GM19035 (cell line): ENCODE measurements at regions not wholly inside any gene's neighbourhood (a gene's known extent, or its start where the extent isn't known, plus 50 kb on each side); places are given as distances from the start of the nearest gene placed in this dataset.
A peak's percentile ranks its signal among the peaks of the same experiment; 100 is the strongest.

Experiments
- ATAC-seq: cut with Tn5 transposase; IDR thresholded peaks from one replicate; pipeline ENCODE4 v1.9.1; 2021; ENCODE audit not compliant: unreplicated experiment

DNA sequence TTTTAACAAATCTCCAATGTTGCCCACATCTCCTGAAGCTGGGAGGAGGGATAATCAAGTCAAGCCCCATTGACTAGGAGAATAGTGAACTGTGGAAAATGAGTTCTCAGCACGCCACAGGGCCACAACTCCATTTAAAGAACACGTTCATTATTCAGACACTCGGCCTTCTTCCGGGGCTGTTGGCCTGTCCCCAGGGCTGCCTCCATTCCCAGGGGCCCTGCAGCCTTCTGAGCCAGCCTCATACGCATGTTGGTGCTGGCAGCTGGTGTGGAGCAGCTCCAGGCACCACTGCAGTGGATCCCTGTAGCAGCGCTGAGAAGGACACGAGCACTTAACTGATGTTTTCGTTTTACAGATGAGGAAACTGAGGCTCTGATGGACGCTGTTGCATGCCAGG lies 87.5 kb upstream of the RCN1 start:
- no peak for ATAC-seq

DNA sequence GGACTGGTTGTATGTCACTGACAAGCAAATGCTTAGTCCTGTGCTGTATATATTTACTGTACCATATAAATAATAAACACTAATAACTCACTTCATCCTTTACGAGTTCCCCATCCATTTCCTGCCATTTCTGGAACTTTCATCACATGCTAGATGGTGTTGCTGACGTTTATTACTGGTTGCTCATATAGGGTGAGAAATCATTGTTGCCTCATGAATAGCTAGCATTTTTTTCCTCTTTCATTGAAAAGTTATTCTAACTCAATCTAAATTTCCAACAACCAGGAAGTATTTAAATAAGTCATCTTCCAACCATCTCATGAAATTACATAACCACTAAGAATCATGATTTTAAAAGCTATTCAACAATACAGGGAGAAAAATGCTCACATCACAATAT lies 88.6 kb upstream of the RCN1 start:
- no peak for ATAC-seq

DNA sequence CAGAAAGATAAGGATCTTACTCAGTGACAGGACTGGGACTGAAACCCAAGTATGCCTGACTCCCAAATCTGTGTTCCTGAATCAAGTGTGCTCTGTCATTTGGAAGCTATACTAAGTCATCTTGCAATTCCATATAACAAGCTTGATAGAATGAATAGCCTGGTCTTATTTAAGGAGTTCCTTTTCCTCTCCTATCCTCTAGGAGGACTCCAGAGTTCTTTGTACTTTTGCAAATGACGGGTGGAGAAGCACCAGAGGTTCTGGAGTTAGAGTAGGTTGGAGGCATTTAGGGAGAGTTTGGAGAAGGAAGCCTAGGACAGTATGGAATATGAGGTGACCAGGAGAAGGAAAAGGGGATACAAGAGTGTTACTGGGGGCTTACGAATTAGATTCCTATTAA lies 92.9 kb upstream of the RCN1 start:
- no peak for ATAC-seq

DNA sequence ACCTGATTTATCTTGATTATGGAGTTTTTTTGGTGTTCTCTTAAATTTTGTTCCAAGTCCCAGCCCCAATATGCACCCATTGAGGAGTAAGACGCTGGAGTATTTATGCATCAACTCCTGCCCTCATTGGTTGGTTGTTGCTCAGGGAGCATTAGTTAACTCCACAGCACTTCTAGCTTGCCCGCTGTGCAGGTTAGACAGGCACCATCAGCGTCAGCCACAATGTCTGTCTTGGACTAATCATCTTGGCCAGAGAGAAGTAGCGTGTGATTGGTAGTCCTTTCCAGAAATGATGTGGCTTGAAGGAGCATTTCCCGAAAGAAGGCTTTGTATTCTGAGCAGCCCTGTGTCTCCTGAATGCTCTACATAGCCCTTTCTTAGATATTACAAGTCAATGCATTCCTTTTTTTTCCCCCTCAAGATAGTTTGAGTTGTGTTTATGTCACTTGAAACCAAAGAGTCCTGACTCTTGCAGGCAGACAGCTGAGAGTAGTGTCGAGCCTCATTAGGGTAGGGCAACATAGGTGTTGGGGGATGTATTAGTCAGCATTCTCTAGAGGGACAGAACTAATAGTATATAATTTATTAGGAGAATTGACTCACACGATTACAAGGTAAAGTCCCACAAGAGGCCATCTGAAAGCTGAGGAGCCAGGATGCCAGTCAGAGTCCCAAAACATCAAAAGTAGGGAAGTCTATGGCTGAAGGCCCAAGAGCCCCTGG lies 94.6 kb upstream of the RCN1 start:
- peak; percentile 20 for ATAC-seq

DNA sequence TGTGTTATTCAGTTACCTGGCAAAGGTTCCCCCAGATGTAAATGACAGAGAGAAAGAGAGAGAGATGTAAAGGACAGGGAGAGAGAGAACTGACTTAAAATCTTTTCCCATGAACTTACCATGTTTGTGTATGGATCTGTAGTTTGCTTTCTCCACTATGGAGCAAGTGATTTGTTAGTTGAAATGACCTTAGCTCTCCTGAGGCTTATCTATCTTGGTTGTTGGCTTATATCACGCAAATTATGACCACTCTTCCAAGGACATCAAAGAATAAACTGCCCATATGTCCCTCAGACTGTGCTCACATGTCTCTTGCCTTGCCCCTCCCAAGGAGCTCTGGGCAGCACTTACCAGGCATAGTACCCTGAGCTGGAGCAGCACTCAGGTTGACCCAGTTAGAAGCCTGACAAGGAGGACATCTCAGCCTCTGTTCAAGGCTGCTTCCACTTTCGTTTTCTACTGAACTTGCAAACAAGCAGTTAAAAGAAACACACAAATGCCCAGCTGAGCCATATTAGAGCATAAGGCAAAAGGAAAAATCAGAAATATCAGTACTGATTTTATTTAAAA lies 95.3 kb upstream of the RCN1 start:
- ATAC-seq, result peak; percentile 93

DNA sequence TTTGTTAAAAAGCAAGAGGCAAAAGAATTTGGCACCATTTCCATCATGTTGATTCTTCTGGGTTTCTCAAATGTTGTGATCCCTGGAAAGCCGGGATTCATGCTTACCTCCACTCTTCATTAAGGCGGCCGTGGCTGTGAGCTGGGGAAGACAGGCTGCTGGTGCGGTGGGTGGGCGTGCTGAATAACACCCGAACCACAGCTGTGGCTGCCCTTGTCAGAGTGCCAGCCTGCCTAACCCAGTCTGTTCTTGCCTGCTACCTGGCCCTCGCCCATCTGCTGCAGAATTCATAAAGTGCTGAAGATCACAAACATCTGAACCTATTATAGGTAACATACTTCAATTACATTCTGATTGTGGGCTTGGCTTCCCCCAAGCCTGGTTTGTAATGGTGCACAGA lies 95.8 kb upstream of the RCN1 start:
- ATAC-seq, result peak; percentile 4

DNA sequence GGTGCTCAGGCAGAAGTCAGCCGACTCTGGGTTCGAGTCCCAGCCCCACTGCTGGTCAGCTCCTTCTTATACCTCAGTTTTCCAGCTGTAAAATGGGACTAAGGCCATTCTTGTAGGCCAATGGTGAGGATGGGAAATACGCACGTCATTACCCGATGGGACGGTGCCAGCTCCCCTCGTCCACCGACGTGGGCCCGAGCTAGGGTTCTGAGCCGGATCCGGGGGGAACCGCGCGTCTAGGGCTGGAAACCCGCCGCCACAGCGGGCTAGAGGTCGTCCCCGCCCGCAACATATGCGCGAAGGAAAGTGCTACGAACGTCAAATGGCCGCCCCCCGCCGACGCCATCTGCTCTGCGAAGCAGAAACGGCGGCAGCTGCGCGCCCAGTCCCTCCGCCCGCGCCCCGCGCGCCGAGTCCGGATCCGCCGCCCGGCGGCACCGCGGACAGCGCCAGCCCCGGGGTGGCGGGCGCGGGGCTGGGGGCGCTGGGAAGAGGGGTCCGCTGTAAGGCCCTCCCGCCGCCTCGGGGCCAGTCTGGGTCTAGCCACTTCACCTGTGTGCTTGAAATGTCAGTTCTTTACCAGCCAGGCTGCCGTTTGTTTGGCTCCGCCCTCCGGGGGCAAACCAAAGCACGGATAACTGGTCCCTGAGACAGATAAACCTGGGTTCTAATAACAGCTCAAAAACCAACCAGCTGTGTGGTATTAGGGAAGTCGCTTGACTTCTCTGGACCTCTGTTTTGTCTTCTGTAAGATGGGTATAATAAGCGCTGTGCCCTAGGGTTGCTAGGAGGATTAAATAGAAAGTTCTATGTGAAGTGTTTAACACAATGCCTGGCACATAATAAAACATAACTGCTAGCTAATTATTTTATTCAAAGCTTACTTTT lies 103.5 kb upstream of the RCN1 start:
- no peak for ATAC-seq

DNA sequence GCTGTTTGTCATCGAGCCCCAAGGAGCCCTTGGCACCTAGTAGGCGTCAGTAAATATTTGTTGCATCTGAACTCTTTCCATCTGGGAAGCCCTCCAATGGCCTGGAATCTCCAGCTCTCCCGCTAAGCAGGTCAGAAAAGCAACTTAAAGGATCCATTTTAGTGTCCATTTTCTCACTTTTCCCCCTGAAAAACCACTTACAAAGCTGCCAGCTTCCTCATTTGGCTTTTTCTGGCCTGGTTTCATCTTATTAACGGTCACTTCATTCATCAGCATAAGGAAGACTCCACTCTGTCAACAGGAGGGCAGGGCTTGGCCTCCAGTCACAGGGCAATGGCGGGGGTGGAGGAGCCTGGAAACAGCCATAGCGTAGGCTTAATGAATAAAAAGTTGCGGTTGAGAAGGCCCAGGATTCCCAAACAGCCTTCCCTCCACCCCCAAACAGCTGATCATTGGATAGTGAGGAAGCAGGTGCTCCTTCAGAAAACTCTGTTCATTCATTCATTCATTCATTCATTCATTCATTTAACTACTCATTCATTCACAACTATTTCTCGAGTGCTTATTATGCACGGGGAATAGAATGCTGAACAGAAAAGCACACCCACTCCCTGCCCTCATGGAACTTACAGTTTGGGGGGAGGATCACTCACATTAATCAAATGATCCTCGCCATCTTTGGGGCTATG lies 104.5 kb upstream of the RCN1 start:
- ATAC-seq, result no peak

DNA sequence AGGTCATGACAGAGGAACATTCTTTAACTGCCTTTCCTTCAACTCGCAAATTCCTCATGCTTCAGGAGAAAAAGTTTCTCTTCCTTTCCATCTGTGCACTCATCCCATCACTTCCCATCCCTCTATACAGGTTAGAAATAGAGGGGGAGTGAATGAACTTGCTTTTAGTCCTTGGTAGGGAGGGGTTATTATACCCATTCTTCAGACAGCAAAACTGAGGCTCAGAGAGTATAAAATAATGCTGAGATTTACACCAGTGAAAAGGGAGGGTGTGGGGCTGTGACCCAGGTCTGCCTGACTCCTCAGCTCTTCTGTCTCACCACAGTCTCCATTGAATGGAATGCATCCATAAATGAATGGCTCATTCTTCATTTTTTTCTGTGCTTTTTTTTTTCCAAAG lies 109.4 kb upstream of the RCN1 start:
- no peak for ATAC-seq

DNA sequence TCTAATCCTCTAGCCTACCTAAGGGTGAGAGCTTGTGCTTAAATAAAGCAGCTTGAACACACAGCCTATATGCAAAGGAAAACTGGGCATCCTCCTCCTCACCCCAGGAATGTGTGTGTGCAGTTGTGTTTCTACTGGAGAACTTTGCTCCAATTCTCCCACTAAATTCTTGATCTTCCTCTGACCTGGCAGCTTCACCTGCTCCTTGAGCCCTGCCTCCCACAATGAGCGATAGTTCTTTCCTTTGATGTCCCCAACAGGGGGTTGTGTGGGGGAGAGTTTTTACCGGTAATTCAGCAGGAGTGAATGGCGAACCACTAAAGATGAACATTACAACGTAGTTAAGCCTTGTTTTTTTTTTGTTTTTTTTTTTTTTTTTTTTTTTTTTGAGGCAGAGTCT lies 113.5 kb upstream of the RCN1 start:
- no peak for ATAC-seq

DNA sequence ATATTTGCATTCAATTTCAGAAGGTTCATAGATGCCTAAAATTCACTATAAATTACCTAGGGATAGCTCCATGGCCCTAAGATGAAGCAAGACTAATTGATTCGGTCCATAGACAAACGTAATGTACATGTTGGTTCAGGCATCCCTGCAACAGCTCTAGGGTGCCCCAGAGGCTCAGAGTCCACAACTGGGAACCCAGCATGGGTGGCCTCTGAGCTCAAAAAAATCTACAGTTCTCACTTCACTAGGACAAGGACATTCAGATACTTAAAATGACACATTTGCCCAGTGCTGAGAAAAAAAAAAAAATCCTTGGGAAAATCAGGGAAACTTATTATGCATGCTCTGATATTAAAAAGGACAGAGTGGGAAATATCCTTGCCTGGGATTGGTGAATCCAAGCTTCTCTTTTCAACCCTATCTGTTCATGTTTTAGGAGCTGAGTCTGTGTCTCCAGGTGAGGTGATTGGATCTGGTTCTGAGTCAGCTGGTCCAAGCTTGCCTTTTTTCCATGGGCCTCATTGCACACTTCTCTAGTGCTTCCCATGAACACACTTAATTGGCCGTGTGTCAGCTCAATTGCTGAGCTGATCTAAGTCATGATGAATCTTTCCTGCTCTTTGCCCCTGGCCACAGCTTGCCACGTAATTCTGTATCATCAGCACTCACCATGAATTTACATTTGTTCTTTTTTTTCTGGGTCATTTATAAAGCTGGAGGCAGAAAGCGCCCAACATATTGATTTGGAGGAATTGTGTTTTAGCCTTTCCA lies 116.3 kb upstream of the RCN1 start:
- ATAC-seq, result no peak

DNA sequence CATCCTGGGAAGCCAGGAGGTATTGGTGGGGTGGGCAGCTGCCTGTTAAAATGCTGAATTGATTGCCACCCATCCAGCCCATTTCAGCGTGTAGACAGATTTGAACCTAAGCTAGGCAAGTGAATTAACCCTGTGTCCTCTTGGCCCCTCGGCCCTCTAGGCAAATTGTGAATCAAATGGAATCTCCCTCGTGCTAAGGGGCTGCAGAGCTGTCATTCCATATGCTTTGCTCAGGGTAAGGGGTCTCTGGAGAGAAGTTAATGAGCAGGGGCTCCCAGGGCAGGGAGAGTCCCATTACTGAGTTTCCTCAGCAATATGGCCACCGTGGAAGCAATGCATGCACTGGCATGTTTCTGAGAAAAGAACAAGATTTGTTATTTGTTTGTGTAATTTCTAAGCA lies 117.7 kb upstream of the RCN1 start:
- no peak for ATAC-seq

DNA sequence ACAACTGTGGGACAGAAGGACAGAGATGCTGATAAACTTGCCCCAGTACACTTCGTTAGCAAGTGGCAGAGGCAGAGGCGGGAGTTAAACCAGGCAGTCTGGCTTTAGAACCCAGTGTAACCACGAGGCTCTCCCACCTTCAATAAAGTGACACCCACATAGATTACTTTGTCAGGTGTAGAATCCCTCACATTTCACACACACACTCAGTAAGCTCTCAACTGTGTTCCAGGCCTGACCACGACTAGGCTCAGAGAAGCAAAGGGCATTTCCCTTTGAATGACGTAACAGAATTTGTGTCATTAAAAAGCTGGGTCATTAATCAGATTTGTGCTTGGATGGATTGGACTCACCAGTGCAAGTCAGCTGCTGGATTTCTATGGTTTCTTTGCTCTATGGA lies 118.3 kb upstream of the RCN1 start:
- no peak for ATAC-seq

DNA sequence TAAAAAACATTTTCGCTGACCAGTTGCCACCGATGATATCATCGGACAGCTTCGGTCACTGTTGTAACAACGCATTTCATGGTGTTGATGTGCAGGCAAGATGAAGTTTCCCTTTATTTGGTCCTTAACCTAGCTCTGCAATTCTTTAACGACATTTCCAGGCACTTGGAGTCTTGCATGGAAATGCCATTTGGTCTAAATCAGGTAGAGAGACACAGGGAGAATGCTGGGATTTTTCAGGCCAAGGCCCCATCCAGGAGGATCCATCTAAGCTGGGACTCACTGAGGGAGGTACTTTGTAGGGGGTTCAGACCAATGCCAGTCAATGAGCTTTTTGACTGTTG lies 121.5 kb upstream of the RCN1 start:
- no peak for ATAC-seq

DNA sequence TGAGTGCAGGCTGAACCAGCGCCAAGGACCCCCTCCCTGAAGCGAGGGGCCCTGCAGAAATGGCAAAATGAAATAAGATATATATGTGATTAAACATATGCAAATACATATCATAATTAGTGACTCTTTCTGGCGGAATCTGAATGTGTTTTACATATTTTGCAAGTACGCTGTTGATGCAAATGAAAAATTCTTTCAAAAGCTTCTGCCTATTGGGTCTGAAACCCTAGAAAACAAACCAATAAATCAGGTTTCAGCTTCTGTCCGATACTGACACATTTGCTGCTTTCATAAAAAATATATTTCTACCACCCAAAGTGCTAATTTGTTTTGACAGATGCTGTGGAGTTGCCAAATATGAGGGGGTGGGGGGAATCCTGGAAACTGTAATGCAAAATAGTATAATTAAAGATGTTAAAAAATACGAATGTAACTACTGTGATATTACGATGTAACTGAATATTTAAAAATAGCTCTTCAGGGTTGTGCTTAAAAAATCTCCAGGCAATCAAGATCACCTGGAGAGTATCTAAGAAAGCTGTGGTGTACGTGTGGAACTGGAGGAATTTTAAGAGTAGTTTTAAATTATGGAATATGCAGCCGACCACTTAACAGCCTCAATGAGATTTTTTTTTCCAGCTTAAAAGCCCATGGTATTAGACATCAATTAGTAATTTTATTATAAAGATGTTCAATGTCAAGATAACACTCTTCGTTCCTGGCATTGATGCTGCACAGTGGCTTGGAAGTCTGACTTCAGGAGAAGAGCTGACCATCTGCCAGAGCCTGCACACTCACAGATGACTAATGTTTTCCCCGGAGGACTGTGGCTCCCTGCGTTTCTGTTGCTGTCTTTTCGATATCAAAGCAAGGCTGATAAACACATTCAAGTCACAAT lies 122.2 kb upstream of the RCN1 start:
- ATAC-seq, result no peak

DNA sequence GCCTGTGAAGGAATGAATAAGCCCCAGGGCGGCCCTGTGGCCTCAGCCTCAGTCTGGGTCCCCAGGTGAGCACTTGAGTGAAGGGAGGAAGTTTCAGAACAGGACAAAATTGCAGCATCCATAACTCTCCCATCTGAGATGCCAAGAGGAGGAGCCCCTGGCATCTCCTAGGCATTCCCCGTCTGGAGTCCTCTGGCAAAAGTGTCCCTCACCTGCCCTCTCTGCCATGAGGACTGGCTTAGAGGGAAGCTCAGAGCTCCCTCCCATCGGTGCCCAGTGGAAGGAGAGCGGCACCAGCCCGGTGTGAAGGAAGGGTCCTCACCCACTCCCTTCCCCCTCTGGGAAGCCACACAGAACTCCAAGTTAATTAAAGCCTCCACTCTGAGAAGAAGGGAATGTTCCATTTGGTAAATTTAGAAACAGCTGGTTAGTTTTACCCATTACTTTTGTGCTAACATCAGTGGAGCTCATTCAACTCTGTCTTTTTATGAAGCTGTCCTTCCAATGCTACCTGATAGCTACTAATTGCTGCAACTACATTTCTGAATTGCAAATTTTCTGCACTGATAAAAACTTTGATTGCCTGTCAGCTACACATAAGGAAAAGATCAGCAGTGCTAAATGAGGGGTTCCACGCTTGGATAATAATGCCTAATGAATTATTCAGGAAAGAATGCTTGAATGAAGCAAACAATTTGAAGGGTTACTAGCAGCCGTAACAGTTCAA lies 123.3 kb upstream of the RCN1 start:
- no peak for ATAC-seq

DNA sequence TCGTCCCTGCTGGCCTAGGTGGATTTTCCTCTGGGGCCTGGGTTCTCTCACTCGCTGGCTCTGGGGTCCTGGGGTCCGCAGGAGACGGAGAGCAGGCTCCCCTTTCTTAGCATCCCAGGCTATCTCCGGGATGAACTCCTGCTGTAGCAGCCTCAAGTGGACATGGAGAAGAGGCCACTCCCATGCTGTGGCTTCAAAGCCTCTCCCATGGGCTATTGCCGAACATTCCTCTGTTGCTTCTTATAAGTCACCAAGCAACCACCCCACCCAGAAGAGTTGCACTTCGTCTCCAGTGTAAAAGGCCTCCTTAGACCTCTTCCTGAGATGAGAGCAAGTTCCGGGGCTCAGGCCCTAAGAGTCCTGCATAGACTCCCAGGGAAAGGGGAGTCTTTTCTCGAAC lies 124.0 kb upstream of the RCN1 start:
- no peak for ATAC-seq

DNA sequence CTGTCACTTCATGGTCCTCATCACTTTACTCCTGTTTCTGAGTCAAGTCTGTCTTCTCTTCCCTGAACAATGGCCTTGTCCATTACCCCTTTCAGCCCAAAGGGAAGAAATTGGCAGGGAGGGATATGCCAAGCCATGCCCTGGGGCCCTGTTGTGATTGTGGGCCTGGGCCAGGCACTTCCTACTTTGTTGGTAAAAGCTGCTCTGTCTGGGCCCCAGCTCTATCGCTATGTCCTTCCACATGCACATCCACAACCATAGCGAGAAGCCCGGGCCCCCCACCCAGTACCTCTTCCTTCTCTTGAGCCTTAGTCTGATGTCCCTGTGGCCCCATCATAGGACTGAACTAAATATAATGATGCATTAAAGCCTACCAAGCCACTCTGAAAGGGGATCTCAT lies 126.7 kb upstream of the RCN1 start:
- no peak for ATAC-seq

DNA sequence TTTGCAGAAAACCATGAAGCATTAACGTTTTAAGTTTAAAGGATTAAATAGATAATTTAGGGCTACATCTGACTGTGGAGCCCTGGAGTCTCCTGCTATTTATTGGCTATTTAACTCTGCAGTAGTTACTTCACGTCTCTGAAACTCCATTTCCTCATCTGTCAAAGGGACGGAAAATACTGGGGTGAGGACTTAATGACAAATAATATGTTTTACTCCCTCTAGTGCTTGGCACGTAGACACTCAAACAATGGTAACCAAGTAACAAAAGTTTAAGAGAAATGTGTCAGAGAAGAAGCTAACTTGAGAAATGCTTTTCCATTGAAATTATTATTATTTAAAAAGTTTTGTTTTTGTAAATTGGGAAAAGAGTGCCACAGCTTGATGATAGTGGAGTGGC lies 130.7 kb upstream of the RCN1 start:
- ATAC-seq, result no peak
